Right cardiac atrium (tissue), 5 donors: ENCODE measurements at regions not wholly inside any gene's neighbourhood (a gene's known extent, or its start where the extent isn't known, plus 50 kb on each side); places are given as distances from the start of the nearest gene placed in this dataset.
A peak's percentile ranks its signal among the peaks of the same experiment; 100 is the strongest.

Source experiments
- ATAC-seq, 2 donors: fragments of 200-7000 bp; cut with Tn5 transposase; one replicate each; pipeline versions ENCODE4 v1.8.0 to v1.9.1; 2020; ENCODE audit warnings: moderate library complexity in 2 of 2, mild to moderate bottlenecking in 1 of 2
- DNase-seq, 3 donors: peaks; one replicate each; pipeline ENCODE4 v3.0.0-alpha.2; 2020
- H3K27ac ChIP-seq: one replicate; pipeline ENCODE4 v1.5.1; 2013; ENCODE audit warnings: mild to moderate bottlenecking, low read length, control low read depth, moderate library complexity
- H3K27me3 ChIP-seq: one replicate; pipeline ENCODE4 v1.6.1; 2013; ENCODE audit not compliant: control insufficient read depth, insufficient read depth
- H3K4me1 ChIP-seq: one replicate; pipeline ENCODE4 v1.6.1; 2013; ENCODE audit warnings: low read length; ENCODE audit not compliant: control insufficient read depth, insufficient read depth
- H3K4me3 ChIP-seq: one replicate; pipeline ENCODE4 v1.5.1; 2013; ENCODE audit warnings: low read length, control low read depth
- H3K9me3 ChIP-seq: one replicate; pipeline ENCODE4 v1.6.1; 2013; ENCODE audit warnings: low read length; ENCODE audit not compliant: control insufficient read depth
- WGBS: extraction: QIAGEN DNeasy Blood & Tissue Kit; methylation state at CpG from one replicate; pipeline ENCODE4 v1.1.7; 2013; 5-methylcytosine and 5-hydroxymethylcytosine counted together
- intact Hi-C, 4 donors: fragments of 100-400 bp; cut with DNase I; formaldehyde crosslinking; loops; one replicate each; pipeline versions ENCODE4 v1.11.0 to v1.14.0; 2022 to 2023
- donor health status: healthy with polysubstance abuse.
- donor health status: DM: no; HTN: yes; CAD: no.
- donor health status: DM: no; HTN: no; CAD: no.
- donor health status: DM: no; HTN: yes; CAD: no; lungs with severe emphysema.
- donor health status: DM: yes; HTN: yes; CAD: no.

- ATAC-seq (no peak), DNase-seq (no peak)
- Histone ChIP-seq H3K4me3 (no peak overlapping the region), H3K27me3 (peaks cover 2% of the 10 kb centered on the region), H3K4me1 (no peaks in the 10 kb centered on the region), H3K27ac (no peak overlapping the region), H3K9me3 (no peaks in the 10 kb centered on the region)
- intact Hi-C loops, result no loop called here
- WGBS, result 78% methylated on average over 7 of the region's 7 CpGs
Observed at GRCh38 chr2:516131-516530, 161.1 kb downstream of the TMEM18 start.

GRCh38 chr2:515441-516127 is 161.6 kb downstream of the TMEM18 start:
- Histone ChIP-seq H3K27ac (no peak overlapping the region), H3K27me3 (peaks cover 2% of the 10 kb centered on the region), H3K4me1 (no peaks in the 10 kb centered on the region), H3K9me3 (no peaks in the 10 kb centered on the region), H3K4me3 (no peak overlapping the region)
- intact Hi-C loops, result no loop called here
- 81% methylated on average over 3 of the region's 3 CpGs for WGBS
- DNase-seq (no peak), ATAC-seq (no peak)

- H3K27me3 ChIP-seq, result peaks cover 2% of the 10 kb centered on the region
- 68% methylated on average over 2 of the region's 2 CpGs for WGBS
- ATAC-seq, result no peak
Observed at GRCh38 chr2:513981-514706, 163.1 kb downstream of the TMEM18 start.

GRCh38 chr2:510839-511238 is 166.4 kb downstream of the TMEM18 start:
- H3K4me3 ChIP-seq, result no peak overlapping the region
- 69% methylated on average over 1 of the region's 1 CpG for whole genome bisulfite sequencing
- intact Hi-C loops, result no loop called here

More at GRCh38 chr2:513981-514706, 163.1 kb downstream of the TMEM18 start:
- no peak for DNase-seq
- intact Hi-C loops, result no loop called here
- Histone ChIP-seq H3K4me3 (no peak overlapping the region), H3K27ac (no peak overlapping the region), H3K9me3 (no peaks in the 10 kb centered on the region), H3K4me1 (no peaks in the 10 kb centered on the region)

GRCh38 chr2:509888-510287 is 167.3 kb downstream of the TMEM18 start:
- Histone ChIP-seq H3K4me3 (no peak overlapping the region), H3K9me3 (no peaks in the 10 kb centered on the region), H3K27me3 (no peaks in the 10 kb centered on the region), H3K27ac (no peak overlapping the region), H3K4me1 (no peaks in the 10 kb centered on the region)
- DNase-seq, result no peak
- intact Hi-C loops, result no loop called here
- no peak for ATAC-seq
- WGBS, result 76% methylated on average over 4 of the region's 4 CpGs

More at GRCh38 chr2:510839-511238, 166.4 kb downstream of the TMEM18 start:
- peaks cover under 1% of the 10 kb centered on the region for H3K27me3 ChIP-seq
- ATAC-seq (no peak), DNase-seq (no peak)
- no peaks in the 10 kb centered on the region for H3K9me3 ChIP-seq
- H3K4me1 ChIP-seq, result no peaks in the 10 kb centered on the region
- no peak overlapping the region for H3K27ac ChIP-seq

- no peaks in the 10 kb centered on the region for H3K9me3 ChIP-seq
- ATAC-seq (no peak), DNase-seq (no peak)
- H3K4me1 ChIP-seq, result no peaks in the 10 kb centered on the region
- H3K27ac ChIP-seq, result no peak overlapping the region
- 76% methylated on average over 4 of the region's 4 CpGs for WGBS
- H3K4me3 ChIP-seq, result no peak overlapping the region
- H3K27me3 ChIP-seq, result no peaks in the 10 kb centered on the region
- intact Hi-C loops, result no loop called here
Observed at GRCh38 chr2:508121-508520, 169.1 kb downstream of the TMEM18 start.

- intact Hi-C loops, result no loop called here
- WGBS, result 87% methylated on average over 5 of the region's 5 CpGs
- ATAC-seq, result no peak
- Histone ChIP-seq H3K27ac (no peak overlapping the region), H3K4me3 (no peak overlapping the region), H3K4me1 (no peaks in the 10 kb centered on the region), H3K9me3 (no peaks in the 10 kb centered on the region), H3K27me3 (no peaks in the 10 kb centered on the region)
- no peak for DNase-seq
Observed at GRCh38 chr2:506866-507265, 170.3 kb downstream of the TMEM18 start.

- DNase-seq (no peak), ATAC-seq (no peak)
- Histone ChIP-seq H3K4me1 (no peaks in the 10 kb centered on the region), H3K27me3 (no peaks in the 10 kb centered on the region), H3K27ac (no peak overlapping the region), H3K9me3 (no peaks in the 10 kb centered on the region), H3K4me3 (no peak overlapping the region)
- 60% methylated on average over 6 of the region's 6 CpGs for WGBS
- intact Hi-C loops, result no loop called here
Observed at GRCh38 chr2:506451-506850, 170.8 kb downstream of the TMEM18 start.

GRCh38 chr2:505941-506340 is 171.3 kb downstream of the TMEM18 start:
- no peak overlapping the region for H3K4me3 ChIP-seq
- 32% methylated on average over 8 of the region's 8 CpGs for WGBS
- DNase-seq, result no peak
- no peak overlapping the region for H3K27ac ChIP-seq
- ATAC-seq, result no peak
- H3K4me1 ChIP-seq, result no peaks in the 10 kb centered on the region
- intact Hi-C loops, result no loop called here
- no peaks in the 10 kb centered on the region for H3K27me3 ChIP-seq
- H3K9me3 ChIP-seq, result no peaks in the 10 kb centered on the region

GRCh38 chr2:503288-503999 is 173.8 kb downstream of the TMEM18 start:
- H3K4me1 ChIP-seq, result no peaks in the 10 kb centered on the region
- no peak overlapping the region for H3K4me3 ChIP-seq
- no peaks in the 10 kb centered on the region for H3K27me3 ChIP-seq
- H3K9me3 ChIP-seq, result no peaks in the 10 kb centered on the region
- no peak overlapping the region for H3K27ac ChIP-seq
- intact Hi-C loops, result no loop called here
- 96% methylated on average over 41 of the region's 41 CpGs for WGBS
- DNase-seq (no peak), ATAC-seq (no peak)

- DNase-seq, result peak in 1 of 3 donors; percentile 60
- Histone ChIP-seq H3K9me3 (no peaks in the 10 kb centered on the region), H3K4me3 (no peak overlapping the region), H3K27me3 (no peaks in the 10 kb centered on the region), H3K27ac (no peak overlapping the region), H3K4me1 (no peaks in the 10 kb centered on the region)
- no peak for ATAC-seq
- intact Hi-C loops, result no loop called here
- WGBS, result 91% methylated on average over 35 of the region's 35 CpGs
Observed at GRCh38 chr2:502831-503230, 174.4 kb downstream of the TMEM18 start.
